IPS DF 4.7 (cell line): ENCODE measurements at regions not wholly inside any gene's neighbourhood (a gene's known extent, or its start where the extent isn't known, plus 50 kb on each side); places are given as distances from the start of the nearest gene placed in this dataset.
"Not testable (repeated sequence)": the region's sequence is repeated elsewhere in the genome, so short reads cannot be mapped to it uniquely, and the experiment has no call there.

Experiments
- DNase-seq: peaks from one replicate; pipeline ENCODE4 v3.0.0-alpha.2; 2013; ENCODE audit warnings: low spot score; ENCODE audit errors: extremely low read depth

- DNase-seq, result no peak
These were observed 866.3 kb upstream of the B3GALT2 start for GRCh38 chr1:194052514-194053338.

DNA sequence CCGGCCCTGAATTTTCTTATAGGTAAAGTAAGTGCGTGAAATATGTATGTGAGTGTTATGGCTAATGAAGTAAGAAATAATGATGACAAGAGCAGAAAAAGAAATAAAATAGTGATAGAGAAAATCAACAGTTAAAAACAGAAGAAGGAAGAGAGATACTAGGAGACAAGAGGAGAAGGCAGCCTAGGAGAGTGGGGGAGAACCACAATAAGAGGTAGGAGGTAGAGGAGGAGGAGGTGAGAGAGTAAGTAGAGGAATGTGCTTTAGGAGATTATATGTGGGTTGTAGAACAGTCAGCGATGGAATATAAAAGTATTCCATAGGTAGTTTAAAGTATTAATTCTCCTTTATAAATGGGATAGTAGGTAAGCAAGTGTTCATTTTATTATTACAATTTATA lies 861.5 kb upstream of the B3GALT2 start:
- no peak for DNase-seq

DNA sequence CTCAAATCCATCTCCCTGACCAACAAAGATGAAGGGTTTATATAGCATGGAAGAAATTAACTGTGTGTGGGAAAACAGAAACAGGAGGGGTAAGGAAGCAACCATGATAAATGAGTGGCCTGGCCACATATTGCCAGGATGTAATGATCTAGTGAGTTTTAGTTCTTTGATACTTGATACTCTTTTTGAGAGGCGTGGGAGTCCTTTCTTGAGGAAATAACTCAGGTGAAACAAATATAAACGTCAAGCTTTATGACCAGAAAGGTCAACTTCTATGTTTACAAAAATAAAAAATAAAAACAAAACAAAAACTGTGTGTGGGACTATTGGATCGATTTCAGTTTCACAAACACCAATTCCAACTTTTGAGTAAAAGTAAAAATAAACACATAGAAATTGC lies 860.8 kb upstream of the B3GALT2 start:
- no peak for DNase-seq

GRCh38 chr1:194045416-194045815 lies 859.0 kb upstream of the B3GALT2 start:
- no peak for DNase-seq

DNA sequence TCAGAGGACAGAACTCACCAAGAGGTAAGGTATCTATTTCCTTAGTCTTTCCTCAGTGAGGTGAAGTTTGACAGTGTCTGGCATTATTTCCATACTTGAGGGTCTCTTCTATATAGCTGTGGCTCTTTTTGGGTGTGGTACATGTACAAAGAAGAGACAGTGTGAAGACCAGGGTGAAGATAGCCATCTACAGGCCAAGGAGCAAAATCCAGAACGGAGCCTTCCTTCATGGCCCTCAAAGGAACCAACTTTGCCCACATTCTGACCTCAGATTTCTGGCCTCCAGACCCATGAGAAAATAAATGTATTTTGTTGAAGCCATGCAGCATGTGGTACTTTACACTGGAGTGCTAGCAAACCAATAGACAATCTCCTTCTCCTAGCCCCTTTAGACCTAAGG lies 858.5 kb upstream of the B3GALT2 start:
- no peak for DNase-seq

GRCh38 chr1:194043984-194044755 lies 857.8 kb upstream of the B3GALT2 start:
- DNase-seq, result no peak

DNA sequence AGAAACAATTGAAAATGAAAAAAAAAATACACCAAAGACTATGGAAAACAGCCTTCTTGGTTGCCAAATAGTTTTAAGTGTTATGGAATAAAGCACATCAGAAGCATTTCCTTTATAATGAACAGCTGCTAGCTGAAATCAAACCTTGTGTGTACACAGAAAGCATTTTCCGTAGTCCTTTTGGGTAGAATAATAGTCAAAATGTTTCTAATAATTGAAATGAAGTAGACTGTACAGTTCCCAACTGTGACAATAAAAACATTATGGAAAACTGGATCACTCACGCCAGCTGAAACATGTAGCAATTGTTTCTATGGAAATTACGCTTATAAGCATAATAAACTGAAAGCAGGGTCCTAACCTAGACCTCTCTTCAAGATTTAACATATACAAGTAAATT lies 856.3 kb upstream of the B3GALT2 start:
- DNase-seq, result no peak

- no peak for DNase-seq
These were observed 854.1 kb upstream of the B3GALT2 start for GRCh38 chr1:194040496-194040895.

GRCh38 chr1:194039578-194039977 lies 853.2 kb upstream of the B3GALT2 start:
- no peak for DNase-seq

- no peak for DNase-seq
These were observed 847.2 kb upstream of the B3GALT2 start for GRCh38 chr1:194033646-194034045.

DNA sequence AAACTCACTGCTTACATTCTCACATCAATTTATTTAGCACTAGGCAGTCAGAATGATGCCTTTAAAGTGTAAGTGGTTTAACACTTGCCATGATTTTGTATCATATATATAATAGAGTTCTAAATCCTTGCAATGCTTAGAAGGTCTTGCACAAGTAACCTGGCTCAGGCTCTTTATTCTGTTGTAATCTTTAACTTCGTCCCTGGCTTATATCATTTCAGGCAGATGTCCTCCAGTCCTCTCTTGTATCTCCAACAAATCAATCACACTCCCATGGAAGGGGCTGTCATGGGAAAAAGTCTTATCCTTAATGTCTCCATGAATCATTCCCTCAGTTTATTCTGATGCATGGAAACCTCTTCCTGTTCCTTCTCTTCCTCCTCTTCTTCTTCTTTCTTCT lies 841.6 kb upstream of the B3GALT2 start:
- no peak for DNase-seq

DNA sequence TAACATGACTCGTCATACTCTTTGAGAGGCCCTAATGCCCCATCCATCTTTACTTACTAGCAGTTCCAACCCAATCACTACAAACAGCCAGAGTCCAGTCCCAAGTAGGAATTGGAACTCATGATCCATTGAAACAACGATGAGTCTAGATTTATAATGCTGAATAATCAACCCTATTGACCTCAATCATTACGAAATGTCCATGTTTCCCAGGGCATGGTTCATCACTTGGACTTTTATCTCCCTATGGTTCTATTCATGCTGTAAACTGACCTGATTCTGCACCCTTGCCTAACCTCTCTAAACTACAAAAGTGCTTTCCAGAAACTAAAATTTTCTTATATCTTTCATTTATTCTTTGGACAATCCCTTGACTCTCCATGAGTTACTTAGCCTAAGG lies 840.0 kb upstream of the B3GALT2 start:
- DNase-seq, result no peak

DNA sequence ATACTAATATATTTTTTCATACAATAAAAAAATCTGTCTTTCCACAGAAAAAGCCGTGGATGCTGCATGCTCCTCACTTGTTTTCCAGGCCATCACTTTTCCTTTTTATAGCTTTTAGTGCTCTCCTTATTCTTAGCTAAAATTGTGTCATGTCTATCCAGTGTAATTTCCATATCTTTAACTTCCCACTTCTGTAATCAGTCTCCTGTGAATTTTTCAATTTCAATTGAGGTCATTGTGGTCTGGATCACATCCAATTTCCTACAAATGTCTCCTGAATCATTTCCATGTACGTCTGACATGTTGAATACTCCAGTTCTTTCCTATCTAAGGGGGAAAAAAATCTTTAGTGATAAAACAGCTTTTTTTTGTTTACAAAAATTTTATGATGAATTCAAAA lies 838.2 kb upstream of the B3GALT2 start:
- DNase-seq, result no peak

GRCh38 chr1:194014014-194014413 lies 827.6 kb upstream of the B3GALT2 start:
- no peak for DNase-seq

- no peak for DNase-seq
These were observed 827.1 kb upstream of the B3GALT2 start for GRCh38 chr1:194013561-194013960.

- no peak for DNase-seq
These were observed 817.7 kb upstream of the B3GALT2 start for GRCh38 chr1:194004146-194004545.

GRCh38 chr1:194001726-194002350 lies 815.4 kb upstream of the B3GALT2 start:
- DNase-seq, result not testable (repeated sequence)

- no peak for DNase-seq
These were observed 802.5 kb upstream of the B3GALT2 start for GRCh38 chr1:193988885-193989284.

DNA sequence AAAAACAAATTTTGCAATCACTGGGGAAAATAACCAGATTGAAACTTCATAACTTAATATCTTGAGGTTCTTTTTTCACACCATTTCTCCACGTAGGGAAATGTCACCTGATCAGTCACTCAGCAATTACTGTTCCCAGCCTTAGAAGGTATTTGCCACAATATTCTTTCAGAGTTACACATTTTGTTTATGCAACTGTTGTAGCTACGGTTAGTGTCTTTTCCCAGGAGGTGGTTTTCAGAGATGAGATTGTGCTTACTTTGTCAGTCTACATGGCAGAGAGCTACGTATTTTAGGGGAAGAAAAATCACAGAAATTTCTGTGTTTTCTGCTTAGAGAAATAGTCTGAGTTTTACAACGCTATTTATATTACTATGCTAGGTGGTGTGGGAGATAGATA lies 792.8 kb upstream of the B3GALT2 start:
- no peak for DNase-seq

DNA sequence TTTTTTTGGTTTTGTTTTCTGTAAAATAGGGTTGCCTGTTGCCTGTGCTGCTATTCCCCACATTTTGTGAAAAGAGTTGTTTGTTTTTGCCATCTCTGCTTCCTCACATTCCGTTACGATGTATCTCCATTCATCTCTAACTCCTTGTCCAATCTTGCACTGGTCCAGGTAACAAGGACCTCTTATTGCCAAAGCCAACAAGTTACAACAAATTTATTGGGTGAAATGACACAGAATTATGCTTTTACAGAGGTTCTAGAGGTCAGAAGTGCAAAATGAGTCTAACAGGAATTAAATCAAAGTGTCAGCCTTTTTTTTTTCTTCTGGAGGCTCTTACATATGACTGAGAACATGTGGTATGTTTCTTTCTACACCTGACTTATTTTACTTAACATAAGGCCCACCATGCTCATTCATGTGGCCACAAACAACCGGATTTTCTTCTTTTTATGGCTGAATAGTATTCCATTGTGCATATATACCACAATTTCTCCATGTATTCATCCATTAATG lies 787.9 kb upstream of the B3GALT2 start:
- no peak for DNase-seq

GRCh38 chr1:193973428-193973827 lies 787.0 kb upstream of the B3GALT2 start:
- DNase-seq, result no peak

DNA sequence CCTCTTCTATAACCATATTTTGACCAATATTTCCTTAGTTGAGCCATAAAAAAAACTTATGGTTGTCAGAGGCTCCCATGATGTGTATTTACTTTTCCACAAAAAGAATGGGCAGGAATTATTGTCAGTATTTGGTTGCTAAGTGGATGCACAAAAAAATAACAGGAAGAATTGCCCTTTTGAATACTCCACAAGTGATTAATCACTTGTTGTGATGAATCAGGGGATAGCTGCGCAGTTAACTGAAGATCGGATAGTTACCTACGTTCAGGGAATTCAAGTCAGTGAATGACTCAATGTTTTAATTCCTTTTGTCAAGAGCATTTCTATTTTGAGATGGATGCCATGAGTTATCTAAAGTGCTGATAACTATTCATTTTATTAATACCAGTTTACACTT lies 785.2 kb upstream of the B3GALT2 start:
- no peak for DNase-seq
